ENCODE measurements at regions not wholly inside any gene's neighbourhood (a gene's known extent, or its start where the extent isn't known, plus 50 kb on each side); places are given as distances from the start of the nearest gene placed in this dataset.

DNA sequence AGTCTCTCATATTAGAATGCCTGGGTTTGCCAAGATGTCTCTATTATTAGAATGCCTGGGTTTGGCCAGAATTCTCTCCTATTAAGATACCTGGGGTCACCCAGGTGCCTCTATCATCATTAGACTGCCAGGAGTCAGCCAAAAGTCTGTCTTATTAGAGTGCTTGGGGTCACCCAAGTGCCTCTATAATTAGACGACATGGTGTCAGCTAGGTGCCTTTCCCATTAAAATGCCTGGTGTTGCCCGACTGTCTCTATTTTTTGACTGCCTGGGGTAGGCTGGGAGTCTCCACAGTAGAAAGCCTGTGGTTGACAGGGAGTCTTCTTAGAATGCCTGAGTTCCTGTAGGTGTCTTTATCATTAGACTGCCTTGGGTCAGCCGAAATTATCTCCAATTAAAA, 1536.6 kb downstream of the UQCRFS1 start:
- BruUV-seq (replicated peaks), result no TSS peak

GRCh38 chr19:27675771-27676170, 1537.2 kb downstream of the UQCRFS1 start:
- BruUV-seq (replicated peaks), result no TSS peak
- Histone ChIP-seq H3K4me1 (ENCODE audit: insufficient read depth, low read length, poor library complexity, severe bottlenecking) (no peaks in the 10 kb centered on the region), H3K9me3 (ENCODE audit: low read depth, low read length, poor library complexity, severe bottlenecking) (peaks cover 40% of the 10 kb centered on the region), H3K4me3 (ENCODE audit: low read depth, low read length, poor library complexity, severe bottlenecking) (no peak overlapping the region), H3K36me3 (ENCODE audit: insufficient read depth, low read length, poor library complexity, severe bottlenecking) (no peaks in the 10 kb centered on the region), H3K27me3 (replicated peaks; ENCODE audit: insufficient read depth, low read depth, low read length, poor library complexity) (no peaks in the 10 kb centered on the region), H3K27ac (ENCODE audit: low read depth, low read length, poor library complexity, severe bottlenecking) (no peak overlapping the region)
- TF ChIP-seq, protein P1, sequence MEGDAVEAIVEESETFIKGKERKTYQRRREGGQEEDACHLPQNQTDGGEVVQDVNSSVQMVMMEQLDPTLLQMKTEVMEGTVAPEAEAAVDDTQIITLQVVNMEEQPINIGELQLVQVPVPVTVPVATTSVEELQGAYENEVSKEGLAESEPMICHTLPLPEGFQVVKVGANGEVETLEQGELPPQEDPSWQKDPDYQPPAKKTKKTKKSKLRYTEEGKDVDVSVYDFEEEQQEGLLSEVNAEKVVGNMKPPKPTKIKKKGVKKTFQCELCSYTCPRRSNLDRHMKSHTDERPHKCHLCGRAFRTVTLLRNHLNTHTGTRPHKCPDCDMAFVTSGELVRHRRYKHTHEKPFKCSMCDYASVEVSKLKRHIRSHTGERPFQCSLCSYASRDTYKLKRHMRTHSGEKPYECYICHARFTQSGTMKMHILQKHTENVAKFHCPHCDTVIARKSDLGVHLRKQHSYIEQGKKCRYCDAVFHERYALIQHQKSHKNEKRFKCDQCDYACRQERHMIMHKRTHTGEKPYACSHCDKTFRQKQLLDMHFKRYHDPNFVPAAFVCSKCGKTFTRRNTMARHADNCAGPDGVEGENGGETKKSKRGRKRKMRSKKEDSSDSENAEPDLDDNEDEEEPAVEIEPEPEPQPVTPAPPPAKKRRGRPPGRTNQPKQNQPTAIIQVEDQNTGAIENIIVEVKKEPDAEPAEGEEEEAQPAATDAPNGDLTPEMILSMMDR (conservative IDR thresholded peaks at IDR 0.05; ENCODE audit: low read depth, low read length), result no peak
- no peak for TF ChIP-seq EZH2 (IDR thresholded peaks at IDR 0.05; ENCODE audit: borderline replicate concordance, low read depth, low read length, poor library complexity, severe bottlenecking)
- CTCF ChIA-PET, result no interaction called here
- POLR2A ChIA-PET (ENCODE audit: low non-redundant PET), result no interaction called here
- intact Hi-C loops (cut with micrococcal nuclease; ENCODE audit: unreplicated experiment), result no loop called here
- no peak for DNase-seq (ENCODE audit: low spot score)

More for the DNA sequence above, 1536.6 kb downstream of the UQCRFS1 start:
- intact Hi-C loops (cut with micrococcal nuclease; ENCODE audit: unreplicated experiment), result no loop called here
- H3K4me1 ChIP-seq (ENCODE audit: insufficient read depth, low read length, poor library complexity, severe bottlenecking), result no peaks in the 10 kb centered on the region
- CTCF ChIA-PET, result no interaction called here
- no peaks in the 10 kb centered on the region for H3K36me3 ChIP-seq (ENCODE audit: insufficient read depth, low read length, poor library complexity, severe bottlenecking)
- DNase-seq (ENCODE audit: low spot score), result no peak
- no peak for TF ChIP-seq EZH2 (IDR thresholded peaks at IDR 0.05; ENCODE audit: borderline replicate concordance, low read depth, low read length, poor library complexity, severe bottlenecking)
- TF ChIP-seq, protein P1 (conservative IDR thresholded peaks at IDR 0.05; ENCODE audit: low read depth, low read length), result no peak
- POLR2A ChIA-PET (ENCODE audit: low non-redundant PET), result no interaction called here
- no peak overlapping the region for H3K4me3 ChIP-seq (ENCODE audit: low read depth, low read length, poor library complexity, severe bottlenecking)
- H3K27ac ChIP-seq (ENCODE audit: low read depth, low read length, poor library complexity, severe bottlenecking), result no peak overlapping the region
- peaks cover 44% of the 10 kb centered on the region for H3K9me3 ChIP-seq (ENCODE audit: low read depth, low read length, poor library complexity, severe bottlenecking)
- H3K27me3 ChIP-seq (replicated peaks; ENCODE audit: insufficient read depth, low read depth, low read length, poor library complexity), result no peaks in the 10 kb centered on the region

DNA sequence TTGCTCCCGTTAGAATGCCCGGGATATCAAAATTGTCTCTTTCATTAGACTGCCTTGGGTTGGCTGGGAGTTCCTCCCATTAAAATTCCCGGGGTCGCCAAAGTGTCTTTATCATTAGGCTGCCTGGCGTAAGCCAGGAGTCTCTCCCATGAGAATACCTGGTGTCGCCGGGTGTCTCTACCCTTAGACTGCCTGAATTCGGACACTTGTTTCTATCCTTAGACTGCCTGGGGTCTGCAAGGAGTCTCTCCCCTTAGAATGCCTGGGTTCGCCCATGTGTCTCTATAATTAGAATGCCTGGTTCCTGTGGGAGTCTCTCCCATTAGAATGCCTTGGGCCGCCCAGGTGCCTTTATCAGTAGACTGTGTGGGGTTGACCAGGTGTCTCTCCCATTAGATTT, 1538.2 kb downstream of the UQCRFS1 start:
- ChIA-PET CTCF (no interaction called here), POLR2A (ENCODE audit: low non-redundant PET) (no interaction called here)
- TF ChIP-seq, protein P1 (conservative IDR thresholded peaks at IDR 0.05; ENCODE audit: low read depth, low read length), result no peak
- TF ChIP-seq EZH2 (IDR thresholded peaks at IDR 0.05; ENCODE audit: borderline replicate concordance, low read depth, low read length, poor library complexity, severe bottlenecking), result no peak
- Histone ChIP-seq H3K27ac (ENCODE audit: low read depth, low read length, poor library complexity, severe bottlenecking) (no peak overlapping the region), H3K4me1 (ENCODE audit: insufficient read depth, low read length, poor library complexity, severe bottlenecking) (no peaks in the 10 kb centered on the region), H3K36me3 (ENCODE audit: insufficient read depth, low read length, poor library complexity, severe bottlenecking) (no peaks in the 10 kb centered on the region), H3K27me3 (replicated peaks; ENCODE audit: insufficient read depth, low read depth, low read length, poor library complexity) (no peaks in the 10 kb centered on the region), H3K4me3 (ENCODE audit: low read depth, low read length, poor library complexity, severe bottlenecking) (no peak overlapping the region), H3K9me3 (ENCODE audit: low read depth, low read length, poor library complexity, severe bottlenecking) (peaks cover 33% of the 10 kb centered on the region)
- BruUV-seq (replicated peaks), result no TSS peak
- intact Hi-C loops (cut with micrococcal nuclease; ENCODE audit: unreplicated experiment), result no loop called here
- no peak for DNase-seq (ENCODE audit: low spot score)
